ENCODE measurements at regions not wholly inside any gene's neighbourhood (a gene's known extent, or its start where the extent isn't known, plus 50 kb on each side); places are given as distances from the start of the nearest gene placed in this dataset.

DNA sequence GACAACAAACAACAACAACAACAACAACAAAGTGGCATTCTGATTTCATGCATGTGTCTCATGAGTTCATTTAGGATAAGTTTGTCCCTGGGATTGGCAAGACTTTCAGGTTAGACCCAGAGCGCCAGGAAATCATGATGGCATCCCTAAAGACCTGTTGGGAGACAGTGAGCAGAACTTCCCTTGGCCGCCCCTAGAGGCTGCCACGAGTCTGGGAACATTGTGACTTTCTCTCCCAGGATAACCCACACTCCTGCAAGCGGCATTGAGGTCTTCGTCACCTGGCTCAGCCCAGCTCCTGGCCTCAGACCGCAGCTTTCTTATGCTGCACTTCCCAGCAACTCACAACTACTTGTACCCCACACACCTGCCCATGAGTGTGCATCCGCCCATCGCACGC lies 80.5 kb upstream of the RNF32 start:
- Mint-ChIP-seq H3K4me3 (no peak overlapping the region), H3K4me1 (peaks cover 2% of the 10 kb centered on the region), H3K36me3 (ENCODE audit: low read depth) (no peaks in the 10 kb centered on the region), H3K27ac (no peak overlapping the region), H3K9me3 (peaks cover 16% of the 10 kb centered on the region), H3K27me3 (peaks cover 13% of the 10 kb centered on the region)
- TF ChIP-seq, protein P1, sequence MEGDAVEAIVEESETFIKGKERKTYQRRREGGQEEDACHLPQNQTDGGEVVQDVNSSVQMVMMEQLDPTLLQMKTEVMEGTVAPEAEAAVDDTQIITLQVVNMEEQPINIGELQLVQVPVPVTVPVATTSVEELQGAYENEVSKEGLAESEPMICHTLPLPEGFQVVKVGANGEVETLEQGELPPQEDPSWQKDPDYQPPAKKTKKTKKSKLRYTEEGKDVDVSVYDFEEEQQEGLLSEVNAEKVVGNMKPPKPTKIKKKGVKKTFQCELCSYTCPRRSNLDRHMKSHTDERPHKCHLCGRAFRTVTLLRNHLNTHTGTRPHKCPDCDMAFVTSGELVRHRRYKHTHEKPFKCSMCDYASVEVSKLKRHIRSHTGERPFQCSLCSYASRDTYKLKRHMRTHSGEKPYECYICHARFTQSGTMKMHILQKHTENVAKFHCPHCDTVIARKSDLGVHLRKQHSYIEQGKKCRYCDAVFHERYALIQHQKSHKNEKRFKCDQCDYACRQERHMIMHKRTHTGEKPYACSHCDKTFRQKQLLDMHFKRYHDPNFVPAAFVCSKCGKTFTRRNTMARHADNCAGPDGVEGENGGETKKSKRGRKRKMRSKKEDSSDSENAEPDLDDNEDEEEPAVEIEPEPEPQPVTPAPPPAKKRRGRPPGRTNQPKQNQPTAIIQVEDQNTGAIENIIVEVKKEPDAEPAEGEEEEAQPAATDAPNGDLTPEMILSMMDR (IDR thresholded peaks at IDR 0.05), result no peak
- ChIA-PET CTCF (no interaction called here), POLR2A (no interaction called here)
- intact Hi-C loops (cut with micrococcal nuclease), result no loop called here
- no peak for ATAC-seq (ENCODE audit: low read depth)
- no peak for DNase-seq

DNA sequence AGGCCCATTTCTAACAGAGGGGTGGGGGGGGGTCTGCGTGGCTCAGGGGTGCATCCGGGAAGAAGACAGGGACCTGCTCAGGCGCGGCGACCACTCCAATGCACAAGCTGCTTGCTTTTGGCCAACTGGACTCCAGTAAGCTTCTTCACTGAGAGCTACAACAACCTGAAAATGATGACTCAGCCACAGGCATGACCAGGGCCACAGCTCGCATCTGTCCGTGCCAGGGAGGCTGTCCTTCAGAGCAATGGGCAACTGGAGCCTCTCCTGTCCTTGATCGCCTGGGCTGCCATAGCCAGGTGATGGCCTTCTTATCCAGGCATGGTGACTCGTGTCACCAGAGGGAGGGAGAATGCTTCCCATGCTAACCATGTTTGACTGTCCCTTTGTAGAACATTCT lies 81.6 kb upstream of the RNF32 start:
- H3K4me3 Mint-ChIP-seq, result no peak overlapping the region
- POLR2A ChIA-PET, result no interaction called here
- no peak for ATAC-seq (ENCODE audit: low read depth)

GRCh38 chr7:156558198-156558597 lies 82.4 kb upstream of the RNF32 start:
- no peaks in the 10 kb centered on the region for H3K36me3 Mint-ChIP-seq (ENCODE audit: low read depth)
- peaks cover 2% of the 10 kb centered on the region for H3K9me3 Mint-ChIP-seq
- CTCF ChIA-PET, result no interaction called here
- TF ChIP-seq, protein P1 (IDR thresholded peaks at IDR 0.05), result no peak
- DNase-seq (no peak), ATAC-seq (ENCODE audit: low read depth) (no peak)
- no peak overlapping the region for H3K4me3 Mint-ChIP-seq
- H3K4me1 Mint-ChIP-seq, result no peaks in the 10 kb centered on the region
- H3K27ac Mint-ChIP-seq, result no peak overlapping the region
- POLR2A ChIA-PET, result no interaction called here
- intact Hi-C loops (cut with micrococcal nuclease), result no loop called here
- H3K27me3 Mint-ChIP-seq, result peaks cover 13% of the 10 kb centered on the region

More for the DNA sequence above, 81.6 kb upstream of the RNF32 start:
- H3K27me3 Mint-ChIP-seq, result peaks cover 13% of the 10 kb centered on the region
- intact Hi-C loops (cut with micrococcal nuclease), result no loop called here
- DNase-seq, result no peak
- peaks cover 9% of the 10 kb centered on the region for H3K9me3 Mint-ChIP-seq
- H3K36me3 Mint-ChIP-seq (ENCODE audit: low read depth), result no peaks in the 10 kb centered on the region
- no peaks in the 10 kb centered on the region for H3K4me1 Mint-ChIP-seq
- H3K27ac Mint-ChIP-seq, result no peak overlapping the region
- TF ChIP-seq, protein P1 (IDR thresholded peaks at IDR 0.05), result no peak
- CTCF ChIA-PET, result no interaction called here

- POLR2A ChIA-PET, result no interaction called here
- H3K27me3 Mint-ChIP-seq, result peaks cover 8% of the 10 kb centered on the region
- H3K36me3 Mint-ChIP-seq (ENCODE audit: low read depth), result no peaks in the 10 kb centered on the region
- DNase-seq (no peak), ATAC-seq (ENCODE audit: low read depth) (no peak)
- no peak overlapping the region for H3K4me3 Mint-ChIP-seq
- CTCF ChIA-PET, result no interaction called here
- H3K9me3 Mint-ChIP-seq, result no peaks in the 10 kb centered on the region
- TF ChIP-seq, protein P1 (IDR thresholded peaks at IDR 0.05), result no peak
- H3K4me1 Mint-ChIP-seq, result no peaks in the 10 kb centered on the region
- no peak overlapping the region for H3K27ac Mint-ChIP-seq
- intact Hi-C loops (cut with micrococcal nuclease), result no loop called here
These were observed 84.5 kb upstream of the RNF32 start for GRCh38 chr7:156556083-156556482.

DNA sequence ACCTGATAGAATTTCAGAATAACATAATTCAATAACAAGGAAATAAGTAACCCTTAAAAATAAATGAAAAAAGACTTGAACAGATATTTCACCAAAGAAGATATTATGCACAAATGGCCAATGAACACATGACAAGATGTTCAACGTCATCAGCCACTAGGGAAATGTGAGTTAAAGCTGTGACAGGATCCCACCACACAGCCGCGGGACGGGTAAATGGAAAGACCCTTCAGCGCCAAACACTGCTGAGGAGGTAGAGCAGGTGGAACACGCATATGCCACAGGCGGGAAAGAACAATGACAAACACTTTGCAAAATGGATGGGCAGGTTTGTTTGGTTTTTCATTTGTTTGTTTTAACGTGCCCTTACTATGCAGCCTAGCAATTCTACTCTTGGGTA lies 86.1 kb upstream of the RNF32 start:
- no peak overlapping the region for H3K4me3 Mint-ChIP-seq
- H3K27me3 Mint-ChIP-seq, result peaks cover 3% of the 10 kb centered on the region
- no peaks in the 10 kb centered on the region for H3K36me3 Mint-ChIP-seq (ENCODE audit: low read depth)
- intact Hi-C loops (cut with micrococcal nuclease), result no loop called here
- POLR2A ChIA-PET, result no interaction called here
- no peak overlapping the region for H3K27ac Mint-ChIP-seq
- ATAC-seq (ENCODE audit: low read depth), result no peak
- TF ChIP-seq, protein P1 (IDR thresholded peaks at IDR 0.05), result no peak
- DNase-seq, result no peak
- CTCF ChIA-PET, result no interaction called here
- no peaks in the 10 kb centered on the region for H3K9me3 Mint-ChIP-seq
- no peaks in the 10 kb centered on the region for H3K4me1 Mint-ChIP-seq

Measured in activated B cell treated with CpG ODN at 0.5 μM for 24 hours (primary cell).